Fibroblast of the aortic adventitia (primary cell): ENCODE measurements at regions not wholly inside any gene's neighbourhood (a gene's known extent, or its start where the extent isn't known, plus 50 kb on each side); places are given as distances from the start of the nearest gene placed in this dataset.

Experiments used
- DNase-seq: peaks from one replicate; pipeline ENCODE4 v3.0.0-alpha.2; 2010; ENCODE audit warnings: low read depth
- H3K4me3 ChIP-seq: 2 replicates; pipeline ENCODE4 v1.5.1; 2011; ENCODE audit warnings: low read depth, mild to moderate bottlenecking, control low read depth, low read length, moderate library complexity
- CTCF ChIP-seq: IDR thresholded peaks from 2 replicates; pipeline ENCODE4 v1.5.1; 2011; ENCODE audit warnings: mild to moderate bottlenecking, low read length, control low read depth, inconsistent platforms; ENCODE audit not compliant: insufficient read depth

GRCh38 chr1:80706526-80706925 lies 1094.2 kb upstream of the ADGRL2 start:
- TF ChIP-seq CTCF = no peak
- no peak overlapping the region for H3K4me3 ChIP-seq
- DNase-seq = no peak

DNA sequence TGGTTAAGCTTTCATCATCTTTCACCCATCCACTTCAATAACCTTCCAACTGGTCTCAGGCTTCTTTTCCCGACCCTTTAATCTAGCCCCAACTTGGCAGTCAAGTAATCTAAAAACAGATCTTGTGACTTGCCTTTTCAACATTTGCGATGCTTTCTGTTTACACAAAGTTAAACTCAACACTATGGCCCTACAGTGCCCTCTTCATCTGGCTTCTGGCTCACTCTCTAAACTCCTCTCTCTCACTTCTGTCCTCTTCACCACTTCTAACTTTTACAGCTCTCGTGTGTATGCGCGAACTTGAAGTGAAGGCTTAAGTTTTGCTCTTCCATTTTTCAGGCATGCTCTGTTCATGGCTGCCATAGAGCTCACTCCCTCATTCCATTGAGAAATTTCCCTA lies 1122.3 kb upstream of the ADGRL2 start:
- no peak for TF ChIP-seq CTCF
- no peak for DNase-seq
- H3K4me3 ChIP-seq = no peak overlapping the region

DNA sequence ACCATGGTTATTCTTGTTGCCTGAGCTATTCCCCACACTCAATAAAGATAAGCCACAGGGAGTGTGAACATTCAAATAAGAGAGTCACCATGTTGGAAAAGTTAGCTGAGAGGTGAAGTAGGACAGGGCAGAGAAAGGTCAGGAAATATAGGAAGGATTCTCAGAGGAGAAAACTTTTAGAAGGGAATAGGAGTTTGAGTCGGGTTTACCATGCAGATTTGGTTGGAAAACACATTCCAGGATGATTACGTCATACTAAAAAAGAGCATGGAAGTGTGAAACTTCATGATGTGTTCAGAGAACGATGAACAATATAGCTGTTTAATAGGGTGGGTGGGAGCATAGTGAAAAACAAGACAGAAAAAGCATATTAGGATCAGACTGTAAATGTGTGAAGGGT lies 1125.3 kb upstream of the ADGRL2 start:
- DNase-seq = no peak
- TF ChIP-seq CTCF = no peak

GRCh38 chr1:80673935-80674597 lies 1126.7 kb upstream of the ADGRL2 start:
- no peak for TF ChIP-seq CTCF
- no peak for DNase-seq
- no peak overlapping the region for H3K4me3 ChIP-seq

More for the DNA sequence above, 1125.3 kb upstream of the ADGRL2 start:
- no peak overlapping the region for H3K4me3 ChIP-seq

DNA sequence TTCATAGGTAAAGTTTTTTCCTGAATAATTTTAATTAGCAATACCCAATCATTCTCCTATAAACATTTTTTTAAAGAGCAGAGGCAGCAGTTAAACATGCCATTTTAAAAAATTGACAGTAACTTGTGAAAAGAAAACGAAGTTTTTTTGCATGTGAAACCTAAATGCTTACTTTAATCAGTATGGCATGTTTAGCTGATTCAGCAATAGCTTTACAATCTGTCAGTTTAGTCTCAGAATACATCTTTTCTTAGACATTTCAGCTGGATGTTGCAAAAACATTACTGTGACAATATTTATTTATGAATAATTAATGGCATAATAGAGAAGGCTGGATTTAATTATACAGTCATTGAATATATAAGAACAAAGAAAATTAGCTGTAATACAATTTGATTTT lies 1132.4 kb upstream of the ADGRL2 start:
- no peak overlapping the region for H3K4me3 ChIP-seq
- DNase-seq = no peak
- no peak for TF ChIP-seq CTCF

DNA sequence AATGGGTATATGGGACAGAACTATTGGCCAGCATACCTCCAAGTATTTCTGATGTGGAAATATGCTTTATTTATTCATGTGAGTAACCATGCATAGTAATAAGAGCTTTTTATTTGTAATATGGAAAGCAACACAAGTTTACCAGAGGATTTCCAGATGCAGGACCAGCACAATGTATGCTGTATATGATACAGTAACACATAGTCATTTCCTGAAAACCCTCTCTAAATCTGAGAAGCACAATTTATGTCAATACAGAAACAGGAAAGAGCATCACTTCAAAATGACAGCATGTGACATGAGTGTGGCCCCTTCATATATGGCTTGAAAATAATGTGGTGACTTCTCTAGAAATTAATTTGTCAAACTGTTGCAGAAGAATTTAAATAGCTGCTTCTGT lies 1134.7 kb upstream of the ADGRL2 start:
- TF ChIP-seq CTCF = no peak
- no peak for DNase-seq
- no peak overlapping the region for H3K4me3 ChIP-seq

DNA sequence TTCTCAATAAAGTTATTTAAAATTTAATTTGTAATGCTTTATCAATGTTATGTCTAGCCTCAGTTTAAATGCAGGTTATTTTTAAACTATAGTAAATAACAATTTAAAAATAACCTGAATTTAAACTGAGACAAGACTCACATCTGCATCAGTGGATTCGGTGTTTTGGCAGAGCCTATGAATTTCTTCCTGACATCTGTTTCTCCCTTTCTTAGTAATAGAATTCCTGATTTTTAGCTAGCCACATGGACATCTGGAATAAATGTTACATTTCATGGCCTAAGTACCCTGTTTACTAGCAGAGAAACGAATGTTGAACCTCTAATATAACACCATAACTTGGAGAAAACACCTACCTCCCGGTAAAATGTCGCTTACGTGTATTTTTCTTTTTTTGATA lies 1141.6 kb upstream of the ADGRL2 start:
- no peak overlapping the region for H3K4me3 ChIP-seq
- no peak for DNase-seq
- no peak for TF ChIP-seq CTCF
